ENCODE measurements at regions not wholly inside any gene's neighbourhood (a gene's known extent, or its start where the extent isn't known, plus 50 kb on each side); places are given as distances from the start of the nearest gene placed in this dataset.

DNA sequence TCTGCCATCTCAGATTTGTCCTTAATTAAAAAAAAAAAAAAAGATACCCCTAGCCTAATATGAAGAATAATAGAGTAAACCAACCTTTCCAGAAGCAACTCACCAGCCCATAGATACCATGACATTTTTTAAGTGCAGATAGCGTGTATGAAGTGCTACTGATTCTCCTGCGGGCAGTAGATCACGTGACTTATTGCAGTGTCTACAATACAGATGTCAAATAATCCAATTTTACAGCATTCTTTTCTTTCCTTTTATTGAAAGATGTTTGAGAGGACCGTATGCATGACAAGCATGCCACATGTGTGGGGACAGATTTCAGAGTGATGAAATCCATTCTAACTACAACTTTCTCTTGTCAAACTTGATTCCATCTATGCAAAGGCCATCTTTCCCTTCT is 232.9 kb upstream of the SP4 start:
- DNase-seq (ENCODE audit: extremely low read depth, insufficient read length) = no peak
- Histone ChIP-seq H3K4me3 (replicated peaks; ENCODE audit: low read depth, low read length) (no peak overlapping the region), H3K27me3 (replicated peaks; ENCODE audit: control insufficient read depth, insufficient read depth, low read length) (no peaks in the 10 kb centered on the region), H3K36me3 (ENCODE audit: control insufficient read depth, insufficient read depth, low read length) (no peaks in the 10 kb centered on the region)
- TF ChIP-seq, protein P1, sequence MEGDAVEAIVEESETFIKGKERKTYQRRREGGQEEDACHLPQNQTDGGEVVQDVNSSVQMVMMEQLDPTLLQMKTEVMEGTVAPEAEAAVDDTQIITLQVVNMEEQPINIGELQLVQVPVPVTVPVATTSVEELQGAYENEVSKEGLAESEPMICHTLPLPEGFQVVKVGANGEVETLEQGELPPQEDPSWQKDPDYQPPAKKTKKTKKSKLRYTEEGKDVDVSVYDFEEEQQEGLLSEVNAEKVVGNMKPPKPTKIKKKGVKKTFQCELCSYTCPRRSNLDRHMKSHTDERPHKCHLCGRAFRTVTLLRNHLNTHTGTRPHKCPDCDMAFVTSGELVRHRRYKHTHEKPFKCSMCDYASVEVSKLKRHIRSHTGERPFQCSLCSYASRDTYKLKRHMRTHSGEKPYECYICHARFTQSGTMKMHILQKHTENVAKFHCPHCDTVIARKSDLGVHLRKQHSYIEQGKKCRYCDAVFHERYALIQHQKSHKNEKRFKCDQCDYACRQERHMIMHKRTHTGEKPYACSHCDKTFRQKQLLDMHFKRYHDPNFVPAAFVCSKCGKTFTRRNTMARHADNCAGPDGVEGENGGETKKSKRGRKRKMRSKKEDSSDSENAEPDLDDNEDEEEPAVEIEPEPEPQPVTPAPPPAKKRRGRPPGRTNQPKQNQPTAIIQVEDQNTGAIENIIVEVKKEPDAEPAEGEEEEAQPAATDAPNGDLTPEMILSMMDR (IDR thresholded peaks at IDR 0.05; ENCODE audit: insufficient read depth, low read length, poor library complexity, severe bottlenecking) = no peak

GRCh38 chr7:21198921-21199320 is 229.0 kb upstream of the SP4 start:
- TF ChIP-seq, protein P1 (IDR thresholded peaks at IDR 0.05; ENCODE audit: insufficient read depth, low read length, poor library complexity, severe bottlenecking) = no peak
- Histone ChIP-seq H3K4me3 (replicated peaks; ENCODE audit: low read depth, low read length) (no peak overlapping the region), H3K27me3 (replicated peaks; ENCODE audit: control insufficient read depth, insufficient read depth, low read length) (no peaks in the 10 kb centered on the region), H3K36me3 (ENCODE audit: control insufficient read depth, insufficient read depth, low read length) (no peaks in the 10 kb centered on the region)
- no peak for DNase-seq (ENCODE audit: extremely low read depth, insufficient read length)

- Histone ChIP-seq H3K27me3 (replicated peaks; ENCODE audit: control insufficient read depth, insufficient read depth, low read length) (no peaks in the 10 kb centered on the region), H3K36me3 (ENCODE audit: control insufficient read depth, insufficient read depth, low read length) (no peaks in the 10 kb centered on the region), H3K4me3 (replicated peaks; ENCODE audit: low read depth, low read length) (no peak overlapping the region)
- DNase-seq (ENCODE audit: extremely low read depth, insufficient read length) = no peak
- TF ChIP-seq, protein P1 (IDR thresholded peaks at IDR 0.05; ENCODE audit: insufficient read depth, low read length, poor library complexity, severe bottlenecking) = no peak
These were observed 227.4 kb upstream of the SP4 start for GRCh38 chr7:21200503-21200902.

DNA sequence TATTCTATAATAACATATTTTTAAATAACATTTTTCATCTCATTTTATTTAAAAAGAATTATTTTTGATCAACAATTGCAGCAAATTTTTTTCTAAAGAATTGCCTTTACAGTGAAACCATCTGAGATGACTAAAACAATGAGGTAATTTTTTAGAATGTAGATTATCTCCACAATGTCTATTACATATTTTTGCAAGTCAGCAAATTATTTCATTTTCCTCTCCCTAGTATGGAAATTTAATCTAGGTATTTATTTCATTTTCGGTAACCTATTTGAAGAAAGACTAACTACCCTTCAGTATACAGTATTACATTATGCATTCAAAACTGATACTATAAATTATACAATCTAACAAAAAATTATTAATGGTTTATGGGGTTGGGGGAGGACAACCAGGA is 213.2 kb upstream of the SP4 start:
- no peaks in the 10 kb centered on the region for H3K36me3 ChIP-seq (ENCODE audit: control insufficient read depth, insufficient read depth, low read length)
- H3K27me3 ChIP-seq (replicated peaks; ENCODE audit: control insufficient read depth, insufficient read depth, low read length) = no peaks in the 10 kb centered on the region; the same call in 1 of the 2 replicates
- no peak overlapping the region for H3K4me3 ChIP-seq (replicated peaks; ENCODE audit: low read depth, low read length)
- DNase-seq (ENCODE audit: extremely low read depth, insufficient read length) = no peak
- TF ChIP-seq, protein P1 (IDR thresholded peaks at IDR 0.05; ENCODE audit: insufficient read depth, low read length, poor library complexity, severe bottlenecking) = no peak

- no peaks in the 10 kb centered on the region for H3K36me3 ChIP-seq (ENCODE audit: control insufficient read depth, insufficient read depth, low read length)
- H3K27me3 ChIP-seq (replicated peaks; ENCODE audit: control insufficient read depth, insufficient read depth, low read length) = no peaks in the 10 kb centered on the region; the same call in 1 of the 2 replicates
- TF ChIP-seq, protein P1 (IDR thresholded peaks at IDR 0.05; ENCODE audit: insufficient read depth, low read length, poor library complexity, severe bottlenecking) = no peak
- DNase-seq (ENCODE audit: extremely low read depth, insufficient read length) = no peak
- H3K4me3 ChIP-seq (replicated peaks; ENCODE audit: low read depth, low read length) = no peak overlapping the region
These were observed 212.6 kb upstream of the SP4 start for GRCh38 chr7:21215307-21215706.

GRCh38 chr7:21217365-21217764 is 210.5 kb upstream of the SP4 start:
- no peak for DNase-seq (ENCODE audit: extremely low read depth, insufficient read length)
- Histone ChIP-seq H3K27me3 (replicated peaks; ENCODE audit: control insufficient read depth, insufficient read depth, low read length) (no peaks in the 10 kb centered on the region), H3K4me3 (replicated peaks; ENCODE audit: low read depth, low read length) (no peak overlapping the region), H3K36me3 (ENCODE audit: control insufficient read depth, insufficient read depth, low read length) (no peaks in the 10 kb centered on the region)
- TF ChIP-seq, protein P1 (IDR thresholded peaks at IDR 0.05; ENCODE audit: insufficient read depth, low read length, poor library complexity, severe bottlenecking) = no peak
